Esophagus squamous epithelium (tissue), 4 donors: ENCODE measurements at regions not wholly inside any gene's neighbourhood (a gene's known extent, or its start where the extent isn't known, plus 50 kb on each side); places are given as distances from the start of the nearest gene placed in this dataset.

ENCODE experiments used
- CTCF ChIP-seq, 6 experiments: fragments of 450-650 bp in 4 of 6; fragments of 200-600 bp in 2 of 6; sonication (generic) in 2 of 6; IDR thresholded peaks; one replicate each; pipeline ENCODE4 v1.5.1; 2016 to 2019; ENCODE audit warnings: antibody characterized with exemption in 6 of 6, mild to moderate bottlenecking in 4 of 6, moderate library complexity in 4 of 6
- POLR2A ChIP-seq, 4 donors: fragments of 450-650 bp; IDR thresholded peaks; one replicate each; pipeline ENCODE4 v1.6.1; 2017; ENCODE audit warnings: antibody characterized with exemption in 4 of 4, mild to moderate bottlenecking in 4 of 4, moderate library complexity in 3 of 4

- TF ChIP-seq POLR2A (IDR thresholded peaks at IDR 0.05) (no peak), CTCF (IDR thresholded peaks at IDR 0.05) (no peak)
Observed at GRCh38 chr12:111011999-111012600, 91.7 kb upstream of the MYL2 start.
